Activated CD4-positive, alpha-beta T cell treated with anti-CD3 and anti-CD28 coated beads, Interleukin-2, amount 10 ng/mL, durations not matched to agents 24 days and 14 days (primary cell): ENCODE measurements at regions not wholly inside any gene's neighbourhood (a gene's known extent, or its start where the extent isn't known, plus 50 kb on each side); places are given as distances from the start of the nearest gene placed in this dataset.

Source experiments
- DNase-seq: peaks from one replicate; pipeline ENCODE4 v3.0.0; 2022
- H3K27ac Mint-ChIP-seq: one replicate; pipeline ENCODE4 v1.8.0; 2022; ENCODE audit warnings: mild to moderate bottlenecking, mixed read lengths
- H3K27me3 Mint-ChIP-seq: one replicate; pipeline ENCODE4 v1.8.0; 2022; ENCODE audit warnings: mixed read lengths
- H3K36me3 Mint-ChIP-seq: one replicate; pipeline ENCODE4 v1.8.0; 2022; ENCODE audit warnings: low read depth, mild to moderate bottlenecking, mixed read lengths
- H3K4me1 Mint-ChIP-seq: one replicate; pipeline ENCODE4 v1.8.0; 2021; ENCODE audit warnings: mixed read lengths
- H3K4me3 Mint-ChIP-seq: one replicate; pipeline ENCODE4 v1.8.0; 2022; ENCODE audit warnings: mild to moderate bottlenecking, moderate library complexity, mixed read lengths
- H3K9me3 Mint-ChIP-seq: one replicate; pipeline ENCODE4 v1.8.0; 2021; ENCODE audit warnings: mixed read lengths
- intact Hi-C: fragments of 100-400 bp; cut with micrococcal nuclease; formaldehyde crosslinking; loops from one replicate; pipeline ENCODE4 v1.15.1; 2023

DNA sequence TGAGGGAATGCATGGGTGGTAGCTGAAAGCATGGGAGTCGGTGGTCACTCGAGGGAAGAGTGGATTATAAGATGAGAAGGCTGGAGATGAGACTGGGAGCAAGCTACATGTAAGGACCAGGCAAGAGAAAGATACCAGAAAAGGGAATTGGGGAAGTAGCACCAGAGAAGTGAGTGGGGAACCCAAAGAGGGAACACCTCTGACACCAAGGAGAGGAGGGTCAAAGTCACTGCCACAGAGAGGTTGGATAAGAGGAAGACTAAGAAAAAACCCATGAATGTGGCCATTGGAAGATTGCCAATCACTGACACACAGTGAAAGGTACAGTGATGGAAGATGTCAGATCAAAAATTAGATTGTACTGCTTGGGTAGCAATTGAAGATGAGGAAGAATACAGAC, 473.9 kb downstream of the BCL11A start:
- no peaks in the 10 kb centered on the region for H3K36me3 Mint-ChIP-seq
- intact Hi-C loops = no loop called here
- H3K9me3 Mint-ChIP-seq = peaks cover 5% of the 10 kb centered on the region
- no peaks in the 10 kb centered on the region for H3K4me1 Mint-ChIP-seq
- no peak for DNase-seq
- H3K27me3 Mint-ChIP-seq = no peaks in the 10 kb centered on the region
- no peak overlapping the region for H3K4me3 Mint-ChIP-seq
- H3K27ac Mint-ChIP-seq = no peak overlapping the region

DNA sequence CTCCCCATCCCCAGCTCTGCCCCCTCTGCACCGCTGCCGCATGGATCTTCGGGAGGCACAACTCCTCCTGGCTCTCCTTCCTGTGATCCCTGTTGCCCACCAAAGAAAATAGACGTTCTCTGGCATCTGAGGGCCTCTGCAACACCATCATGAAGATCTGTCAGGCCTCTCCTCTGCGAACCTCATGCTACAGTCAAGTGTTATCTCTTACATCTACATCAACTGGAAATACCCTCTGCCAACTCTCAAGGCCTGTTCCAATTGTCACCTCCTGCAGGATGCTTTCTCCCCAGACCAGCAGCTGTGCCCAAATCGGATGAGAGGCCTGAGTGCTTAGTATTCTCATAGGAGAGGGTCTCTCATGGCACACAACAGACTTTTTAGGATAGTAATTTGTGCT, 478.4 kb downstream of the BCL11A start:
- Mint-ChIP-seq H3K27ac (no peak overlapping the region), H3K36me3 (no peaks in the 10 kb centered on the region), H3K9me3 (no peaks in the 10 kb centered on the region), H3K4me3 (no peak overlapping the region), H3K4me1 (no peaks in the 10 kb centered on the region), H3K27me3 (no peaks in the 10 kb centered on the region)
- intact Hi-C loops = no loop called here
- DNase-seq = no peak

DNA sequence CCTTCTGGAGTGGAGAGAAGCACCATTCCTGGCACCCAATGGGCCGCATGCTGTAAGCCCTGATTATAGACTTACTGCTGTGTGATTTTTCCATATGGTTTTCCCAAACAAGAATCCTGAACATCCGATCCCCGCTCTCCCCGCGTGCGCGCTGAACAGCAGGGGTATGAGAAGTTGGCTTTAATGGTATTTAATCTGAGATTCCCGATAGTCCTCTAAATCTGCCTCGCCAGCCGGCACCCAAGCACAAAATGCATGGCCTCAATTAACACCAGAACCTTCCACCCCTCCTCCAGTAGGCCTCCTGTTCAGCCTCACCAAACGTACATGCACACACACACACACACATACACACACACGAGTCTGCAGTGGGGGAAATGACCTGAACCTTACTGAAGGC, 480.3 kb downstream of the BCL11A start:
- Mint-ChIP-seq H3K27me3 (no peaks in the 10 kb centered on the region), H3K27ac (no peak overlapping the region), H3K9me3 (no peaks in the 10 kb centered on the region), H3K4me1 (no peaks in the 10 kb centered on the region), H3K36me3 (no peaks in the 10 kb centered on the region), H3K4me3 (no peak overlapping the region)
- intact Hi-C loops = no loop called here
- DNase-seq = no peak

DNA sequence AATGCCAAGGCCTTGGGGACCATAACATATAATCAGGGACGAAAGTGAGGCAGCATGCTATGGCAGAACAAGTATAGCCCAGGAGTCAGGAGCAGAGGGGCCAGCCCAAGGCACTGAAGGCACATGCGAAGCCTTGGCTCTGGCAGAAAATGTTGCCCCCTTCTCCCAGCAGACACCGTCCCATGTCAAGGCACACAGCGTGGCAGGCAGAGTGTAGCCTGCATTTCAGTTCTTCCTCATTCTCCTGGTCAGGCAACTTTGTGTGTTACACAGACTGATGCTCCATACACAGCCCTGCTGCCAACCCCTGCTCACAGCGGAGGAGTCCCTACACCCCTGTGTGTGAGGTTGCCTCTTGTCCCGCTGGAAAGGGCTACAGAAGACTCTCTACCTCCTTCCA, 480.8 kb downstream of the BCL11A start:
- Mint-ChIP-seq H3K27ac (no peak overlapping the region), H3K4me1 (no peaks in the 10 kb centered on the region), H3K27me3 (no peaks in the 10 kb centered on the region), H3K4me3 (no peak overlapping the region), H3K36me3 (no peaks in the 10 kb centered on the region), H3K9me3 (no peaks in the 10 kb centered on the region)
- intact Hi-C loops = no loop called here
- DNase-seq = no peak

DNA sequence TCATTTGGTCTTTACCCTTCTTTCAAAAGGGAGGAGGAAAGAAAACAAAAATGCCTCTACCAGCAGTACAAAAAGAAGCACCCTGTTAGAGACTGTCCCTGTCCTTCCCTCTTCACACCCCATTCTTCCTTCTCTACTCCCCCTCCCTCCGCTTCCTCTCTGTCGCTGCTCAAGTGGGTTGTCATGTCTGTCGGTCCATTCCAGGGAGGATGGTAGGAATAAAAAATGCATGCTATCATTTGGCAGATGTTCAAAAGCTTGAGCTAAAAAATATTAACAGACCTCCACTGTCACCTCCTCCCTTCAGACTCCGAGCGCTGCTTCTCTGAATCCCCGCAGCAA, 482.0 kb downstream of the BCL11A start:
- H3K4me3 Mint-ChIP-seq = no peak overlapping the region
- H3K9me3 Mint-ChIP-seq = no peaks in the 10 kb centered on the region
- intact Hi-C loops = no loop called here
- no peak overlapping the region for H3K27ac Mint-ChIP-seq
- no peaks in the 10 kb centered on the region for H3K4me1 Mint-ChIP-seq
- no peak for DNase-seq
- H3K36me3 Mint-ChIP-seq = no peaks in the 10 kb centered on the region
- no peaks in the 10 kb centered on the region for H3K27me3 Mint-ChIP-seq

DNA sequence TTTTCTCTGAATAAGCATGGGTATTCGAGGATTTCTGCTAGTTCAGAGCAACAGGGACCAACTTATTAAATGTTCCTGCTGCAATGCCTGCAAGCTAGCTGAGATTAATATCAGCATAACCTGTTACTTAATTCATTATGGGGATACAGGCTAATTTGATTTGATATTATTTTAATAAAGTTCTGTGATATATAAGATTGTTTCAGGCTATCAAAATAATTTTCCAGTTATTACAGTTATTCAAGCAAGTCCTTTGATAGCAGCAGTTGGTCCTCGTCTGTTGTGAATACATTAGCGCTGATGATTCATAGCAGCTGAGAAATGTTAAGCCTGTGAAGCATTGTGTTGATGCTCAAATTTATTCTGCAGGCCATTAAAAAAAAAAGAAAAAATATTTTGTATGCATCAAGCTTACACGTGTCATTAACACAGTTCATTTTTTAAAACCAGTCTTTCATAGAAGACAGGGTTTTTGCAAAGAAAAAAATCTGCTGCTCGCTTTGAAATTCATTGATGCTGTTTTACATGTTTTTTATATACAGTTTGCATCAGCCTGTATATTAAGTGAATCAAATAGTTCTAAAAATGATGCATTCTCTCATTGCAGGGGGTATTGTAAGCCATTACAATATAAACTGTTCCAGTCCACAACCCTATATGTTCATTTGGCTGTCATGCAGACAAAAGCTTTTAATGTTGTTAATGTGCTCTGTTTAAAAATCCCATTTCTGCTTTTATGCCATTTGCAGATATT, 482.5 kb downstream of the BCL11A start:
- H3K27me3 Mint-ChIP-seq = no peaks in the 10 kb centered on the region
- no peak overlapping the region for H3K4me3 Mint-ChIP-seq
- no peaks in the 10 kb centered on the region for H3K4me1 Mint-ChIP-seq
- no peaks in the 10 kb centered on the region for H3K9me3 Mint-ChIP-seq
- intact Hi-C loops = no loop called here
- H3K36me3 Mint-ChIP-seq = no peaks in the 10 kb centered on the region
- DNase-seq = no peak
- H3K27ac Mint-ChIP-seq = no peak overlapping the region

DNA sequence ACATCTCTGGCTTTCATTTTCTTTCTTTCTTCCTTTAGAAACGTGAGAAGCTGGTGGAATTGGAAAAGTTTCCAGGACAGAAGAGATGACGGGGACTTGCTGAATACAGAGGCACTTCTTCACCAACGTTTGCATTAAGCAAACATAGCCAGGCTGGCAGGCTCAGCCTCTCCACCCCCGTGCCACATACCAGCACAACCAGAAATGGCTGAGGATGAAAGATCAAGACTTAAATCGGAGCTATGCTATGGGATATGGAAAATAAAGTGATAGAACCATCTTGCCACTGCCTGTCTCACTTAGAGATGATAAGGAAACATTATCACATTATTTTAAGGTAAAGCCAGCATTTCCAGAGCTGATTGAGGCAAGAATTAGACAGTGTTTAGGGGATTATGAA, 483.3 kb downstream of the BCL11A start:
- H3K4me3 Mint-ChIP-seq = no peak overlapping the region
- H3K27ac Mint-ChIP-seq = no peak overlapping the region
- no peak for DNase-seq
- no peaks in the 10 kb centered on the region for H3K36me3 Mint-ChIP-seq
- intact Hi-C loops = no loop called here
- H3K4me1 Mint-ChIP-seq = no peaks in the 10 kb centered on the region
- no peaks in the 10 kb centered on the region for H3K27me3 Mint-ChIP-seq
- no peaks in the 10 kb centered on the region for H3K9me3 Mint-ChIP-seq

DNA sequence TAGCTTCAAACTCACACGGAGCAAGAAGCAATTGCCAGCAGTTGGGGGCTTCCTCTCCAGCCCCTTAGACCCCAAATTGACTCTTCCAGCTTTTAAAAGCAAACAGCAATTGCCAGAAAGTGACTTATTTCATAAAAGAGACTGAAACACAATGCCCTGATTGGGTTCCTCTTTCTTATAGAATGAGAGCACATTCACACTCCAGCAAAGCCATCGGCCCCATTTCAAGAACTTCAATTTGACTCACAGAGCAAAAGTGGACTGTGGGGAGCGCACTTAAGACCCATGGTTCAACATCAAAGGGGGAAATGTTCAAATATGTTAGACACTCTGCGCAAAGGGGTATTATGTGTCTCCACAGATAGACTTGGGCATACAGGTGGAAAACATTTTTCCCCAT, 484.7 kb downstream of the BCL11A start:
- no peaks in the 10 kb centered on the region for H3K27me3 Mint-ChIP-seq
- H3K27ac Mint-ChIP-seq = peak overlapping the region; percentile 37
- no peaks in the 10 kb centered on the region for H3K4me1 Mint-ChIP-seq
- H3K9me3 Mint-ChIP-seq = no peaks in the 10 kb centered on the region
- intact Hi-C loops = no loop called here
- H3K36me3 Mint-ChIP-seq = no peaks in the 10 kb centered on the region
- DNase-seq = no peak
- no peak overlapping the region for H3K4me3 Mint-ChIP-seq

DNA sequence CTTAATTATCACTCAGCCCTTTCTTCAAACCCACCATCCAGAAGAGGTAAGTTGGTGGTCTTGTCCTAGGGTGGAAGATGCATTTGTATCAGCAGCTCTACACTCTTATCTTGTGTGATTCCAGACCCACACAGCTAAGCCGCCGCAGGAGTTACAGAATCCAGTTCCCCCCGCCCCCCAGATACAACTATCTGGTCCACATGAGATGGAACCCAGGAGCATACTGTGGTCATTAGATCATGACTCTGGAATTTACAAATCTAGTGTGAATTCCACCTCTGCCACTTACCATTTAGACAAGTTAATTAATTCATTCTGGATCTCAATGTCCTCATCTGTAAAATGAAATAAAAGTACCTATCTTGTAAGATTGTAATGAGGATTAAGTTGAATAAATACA, 486.4 kb downstream of the BCL11A start:
- Mint-ChIP-seq H3K27me3 (no peaks in the 10 kb centered on the region), H3K4me3 (no peak overlapping the region), H3K9me3 (no peaks in the 10 kb centered on the region), H3K27ac (no peak overlapping the region), H3K36me3 (no peaks in the 10 kb centered on the region), H3K4me1 (no peaks in the 10 kb centered on the region)
- intact Hi-C loops = no loop called here
- no peak for DNase-seq

DNA sequence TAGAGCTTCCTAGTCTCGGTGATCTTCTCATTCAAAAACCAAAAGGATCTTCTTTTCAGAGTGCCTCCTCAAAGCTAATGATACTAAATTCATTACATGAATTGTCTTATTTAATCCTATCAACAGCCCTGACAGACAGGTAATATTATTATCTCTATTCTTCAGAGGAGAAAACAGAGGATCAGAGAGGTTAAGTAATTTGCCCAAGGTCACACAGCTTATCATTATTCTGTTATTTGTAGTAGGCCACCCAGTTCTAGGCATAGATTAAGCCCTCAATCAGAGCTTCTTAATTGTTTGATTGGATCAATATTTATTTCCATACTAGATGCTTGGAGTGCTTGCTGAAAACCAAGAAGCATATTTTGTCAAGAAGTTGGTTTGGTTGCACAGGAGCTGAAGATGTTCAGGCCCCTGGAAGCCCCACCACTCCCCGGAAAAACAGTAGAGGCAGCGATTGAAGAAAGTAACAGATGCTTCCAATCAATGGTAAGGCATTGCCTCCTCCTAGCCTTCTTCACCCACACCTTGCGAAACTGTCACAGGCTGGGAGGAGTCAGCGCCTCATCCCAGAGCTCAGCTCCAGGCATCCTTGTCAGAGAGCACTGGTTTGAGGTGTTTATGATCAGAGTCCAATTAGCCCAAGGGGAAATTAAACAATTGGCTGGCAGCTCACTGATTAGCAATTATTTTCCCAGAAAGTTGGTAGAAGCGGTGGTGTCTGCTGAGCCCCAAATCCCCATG, 487.2 kb downstream of the BCL11A start:
- Mint-ChIP-seq H3K9me3 (no peaks in the 10 kb centered on the region), H3K36me3 (no peaks in the 10 kb centered on the region), H3K4me3 (no peak overlapping the region), H3K27ac (no peak overlapping the region), H3K4me1 (no peaks in the 10 kb centered on the region), H3K27me3 (no peaks in the 10 kb centered on the region)
- DNase-seq = no peak
- intact Hi-C loops = no loop called here

DNA sequence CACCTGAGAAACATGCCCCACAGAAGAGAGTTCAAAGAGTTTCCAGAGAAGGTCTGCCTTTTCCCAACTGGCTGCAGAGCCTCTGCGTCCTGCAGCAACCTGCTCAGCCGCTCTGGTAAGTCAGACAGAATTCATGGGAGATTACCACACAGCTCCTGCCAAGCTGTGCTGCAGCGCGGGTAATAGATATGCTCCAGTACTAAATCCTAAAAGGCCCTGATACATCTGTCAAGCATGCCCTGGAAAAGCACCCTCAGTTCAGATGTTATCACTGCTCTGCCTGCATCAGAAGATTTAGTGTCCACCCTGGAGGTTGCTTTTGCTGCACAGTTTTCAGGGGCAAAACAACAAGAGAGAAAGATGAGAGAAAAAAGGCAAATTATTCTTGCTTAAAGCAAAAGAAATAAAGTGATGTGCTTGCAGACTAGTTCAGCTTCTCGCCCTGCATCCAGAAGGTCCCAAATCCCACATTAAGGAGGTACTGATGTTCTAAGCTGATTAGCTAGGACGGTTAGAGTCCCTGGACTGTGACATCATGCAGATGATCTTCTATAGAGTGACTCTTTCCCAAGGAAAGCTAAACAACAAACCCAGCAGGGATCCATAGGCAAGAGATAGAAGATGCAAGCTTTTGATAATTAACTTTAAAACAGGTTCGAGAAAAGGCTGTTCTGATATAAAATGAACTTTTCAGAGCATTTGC, 488.6 kb downstream of the BCL11A start:
- no peak for DNase-seq
- no peaks in the 10 kb centered on the region for H3K36me3 Mint-ChIP-seq

DNA sequence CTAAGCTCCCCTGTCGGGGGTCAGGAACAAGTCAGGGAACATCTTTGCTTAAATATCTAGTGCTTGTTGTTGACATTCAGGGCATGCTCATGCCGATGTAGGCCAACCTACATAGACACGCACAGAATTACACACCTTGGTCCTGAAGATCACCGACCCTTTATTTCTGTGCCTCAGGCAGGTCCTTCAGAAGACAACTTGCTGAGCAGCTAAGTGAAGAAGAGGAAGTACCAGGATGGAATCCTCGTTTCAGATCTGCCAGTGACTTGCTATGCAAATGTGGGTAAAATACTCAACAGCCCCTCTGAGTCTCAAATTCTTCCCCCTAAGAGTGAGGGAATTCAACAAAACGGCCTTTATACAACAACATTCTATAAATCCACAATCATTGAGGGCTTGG, 494.7 kb downstream of the BCL11A start:
- H3K36me3 Mint-ChIP-seq = no peaks in the 10 kb centered on the region
- H3K4me1 Mint-ChIP-seq = no peaks in the 10 kb centered on the region
- no peak overlapping the region for H3K4me3 Mint-ChIP-seq
- no peak for DNase-seq
- no peaks in the 10 kb centered on the region for H3K9me3 Mint-ChIP-seq
- H3K27ac Mint-ChIP-seq = no peak overlapping the region
- intact Hi-C loops = no loop called here
- no peaks in the 10 kb centered on the region for H3K27me3 Mint-ChIP-seq

More for the DNA sequence above, 488.6 kb downstream of the BCL11A start:
- Mint-ChIP-seq H3K4me1 (no peaks in the 10 kb centered on the region), H3K4me3 (no peak overlapping the region), H3K9me3 (no peaks in the 10 kb centered on the region), H3K27ac (no peak overlapping the region), H3K27me3 (no peaks in the 10 kb centered on the region)
- intact Hi-C loops = no loop called here

DNA sequence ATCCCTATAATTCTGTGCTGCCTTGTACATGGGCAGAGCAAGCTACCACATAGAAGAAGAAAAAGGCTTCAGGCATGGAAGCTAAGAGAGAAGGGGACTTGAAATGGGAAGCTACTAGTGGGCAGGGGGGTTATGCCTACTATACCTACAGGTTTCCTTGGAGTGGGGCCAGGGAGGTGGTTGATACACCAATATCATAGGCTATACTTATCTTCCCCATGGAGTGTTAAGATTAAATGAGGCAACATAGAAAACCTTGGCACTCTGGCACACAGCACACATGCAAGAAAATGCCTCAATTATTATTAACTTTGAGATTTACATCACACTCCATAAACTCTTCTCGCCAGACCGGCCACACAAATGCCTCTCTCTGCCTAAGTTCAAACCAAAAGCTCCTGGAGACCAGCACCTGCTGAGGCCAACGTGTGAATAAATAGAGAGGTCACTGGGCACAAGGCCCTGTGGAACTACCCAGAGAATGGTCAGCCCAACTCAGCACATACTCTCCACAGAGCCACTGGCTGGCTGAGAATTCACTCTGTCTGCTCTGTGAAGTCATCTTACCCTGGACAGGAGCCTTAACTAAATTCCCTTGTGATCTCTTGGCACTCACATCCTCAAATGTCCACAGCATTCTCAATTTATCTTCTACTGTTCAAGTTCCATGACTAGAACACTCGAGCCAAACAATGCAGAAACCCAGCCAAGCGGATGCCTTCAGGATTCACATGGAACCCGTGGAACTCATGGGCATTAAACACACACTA, 498.7 kb downstream of the BCL11A start:
- Mint-ChIP-seq H3K9me3 (no peaks in the 10 kb centered on the region), H3K27ac (no peak overlapping the region)
- intact Hi-C loops = no loop called here

DNA sequence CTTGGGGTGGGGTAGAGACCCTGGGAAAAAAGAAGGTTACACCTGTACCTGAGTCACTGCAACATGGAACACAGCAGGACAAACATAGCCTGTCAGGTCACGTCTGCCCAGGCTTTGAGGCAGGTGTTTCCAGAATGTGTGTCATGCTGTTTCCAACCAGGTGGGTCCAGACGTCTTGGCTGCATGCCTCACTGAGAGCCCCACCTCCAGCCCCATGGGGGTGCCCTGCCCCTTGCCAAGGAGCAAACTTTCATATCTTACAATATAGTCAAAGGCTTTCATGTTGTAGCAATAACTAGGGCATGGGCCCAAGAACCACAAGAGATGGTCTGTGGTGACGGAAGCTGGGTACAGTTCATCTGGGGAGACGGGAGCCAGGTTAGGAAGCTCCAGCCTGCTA, 499.7 kb downstream of the BCL11A start:
- no peaks in the 10 kb centered on the region for H3K9me3 Mint-ChIP-seq
- DNase-seq = no peak
- intact Hi-C loops = no loop called here
- no peaks in the 10 kb centered on the region for H3K36me3 Mint-ChIP-seq
- no peaks in the 10 kb centered on the region for H3K4me1 Mint-ChIP-seq
- H3K4me3 Mint-ChIP-seq = no peak overlapping the region
- no peaks in the 10 kb centered on the region for H3K27me3 Mint-ChIP-seq
- H3K27ac Mint-ChIP-seq = no peak overlapping the region

More for the DNA sequence above, 498.7 kb downstream of the BCL11A start:
- H3K4me1 Mint-ChIP-seq = no peaks in the 10 kb centered on the region
- H3K27me3 Mint-ChIP-seq = no peaks in the 10 kb centered on the region
- H3K4me3 Mint-ChIP-seq = no peak overlapping the region
- no peak for DNase-seq
- H3K36me3 Mint-ChIP-seq = no peaks in the 10 kb centered on the region
